Breast epithelium (tissue), 4 donors: ENCODE measurements at regions not wholly inside any gene's neighbourhood (a gene's known extent, or its start where the extent isn't known, plus 50 kb on each side); places are given as distances from the start of the nearest gene placed in this dataset.

Experiments
- DNase-seq, 2 donors: peaks; one replicate each; pipeline ENCODE4 v3.0.0-alpha.2; 2019; ENCODE audit warnings: low spot score in 2 of 2
- H3K27ac ChIP-seq, 2 donors: fragments of 200-600 bp; sonication (generic) in 1 of 2; one replicate each; pipeline ENCODE4 v1.5.1; 2016 to 2019; ENCODE audit warnings: mild to moderate bottlenecking in 1 of 2
- H3K27me3 ChIP-seq, 2 donors: fragments of 200-600 bp; sonication (generic) in 1 of 2; one replicate each; pipeline versions ENCODE4 v1.5.1 to v1.6.0; 2017 to 2019; ENCODE audit warnings: control low read depth in 1 of 2, mild to moderate bottlenecking in 1 of 2
- H3K36me3 ChIP-seq: fragments of 200-600 bp; one replicate; pipeline ENCODE4 v1.5.1; 2019
- H3K4me1 ChIP-seq, 2 donors: fragments of 200-600 bp; sonication (generic); one replicate each; pipeline ENCODE4 v1.5.1; 2016 to 2019; ENCODE audit warnings: control low read depth in 1 of 2
- H3K4me3 ChIP-seq, 3 donors: fragments of 200-600 bp; sonication (generic); 1 replicate in 2 of 3; 2 replicates in 1 of 3; pipeline ENCODE4 v1.5.1; 2016 to 2019; ENCODE audit warnings: mild to moderate bottlenecking in 3 of 3, moderate library complexity in 2 of 3
- H3K9me3 ChIP-seq, 2 donors: fragments of 200-600 bp; sonication (generic) in 1 of 2; one replicate each; pipeline ENCODE4 v1.5.1; 2016 to 2019; ENCODE audit warnings: control low read depth in 1 of 2
- CTCF ChIP-seq, 3 donors: fragments of 450-650 bp; IDR thresholded peaks; one replicate each; pipeline ENCODE4 v1.5.1; 2016 to 2017; ENCODE audit warnings: antibody characterized with exemption in 3 of 3, mild to moderate bottlenecking in 3 of 3, moderate library complexity in 3 of 3
- POLR2A ChIP-seq: fragments of 450-650 bp; IDR thresholded peaks from one replicate; pipeline ENCODE4 v1.6.1; 2016; ENCODE audit warnings: antibody characterized with exemption, mild to moderate bottlenecking, moderate library complexity
- POLR2AphosphoS5 ChIP-seq, 3 donors: sonication (generic); formaldehyde crosslinking; IDR thresholded peaks; one replicate each; pipeline ENCODE4 v1.6.1; 2017; ENCODE audit warnings: antibody characterized with exemption in 3 of 3
- intact Hi-C: fragments of 100-400 bp; cut with DNase I; formaldehyde crosslinking; loops from one replicate; pipeline ENCODE4 v1.15.1; 2023; ENCODE audit warnings: low total_unique reads

- H3K27me3 ChIP-seq, result no peaks in the 10 kb centered on the region
- no peak overlapping the region for H3K4me3 ChIP-seq
- no peaks in the 10 kb centered on the region for H3K4me1 ChIP-seq
- H3K9me3 ChIP-seq, result no peaks in the 10 kb centered on the region
- TF ChIP-seq CTCF (IDR thresholded peaks at IDR 0.05) (no peak), POLR2AphosphoS5 (IDR thresholded peaks at IDR 0.05) (no peak), POLR2A (no peak)
- no peak overlapping the region for H3K27ac ChIP-seq
- no peak for DNase-seq
- intact Hi-C loops, result no loop called here
- no peaks in the 10 kb centered on the region for H3K36me3 ChIP-seq
These were observed 102.8 kb downstream of the HMHB1 start for GRCh38 chr5:143914756-143915155.

DNA sequence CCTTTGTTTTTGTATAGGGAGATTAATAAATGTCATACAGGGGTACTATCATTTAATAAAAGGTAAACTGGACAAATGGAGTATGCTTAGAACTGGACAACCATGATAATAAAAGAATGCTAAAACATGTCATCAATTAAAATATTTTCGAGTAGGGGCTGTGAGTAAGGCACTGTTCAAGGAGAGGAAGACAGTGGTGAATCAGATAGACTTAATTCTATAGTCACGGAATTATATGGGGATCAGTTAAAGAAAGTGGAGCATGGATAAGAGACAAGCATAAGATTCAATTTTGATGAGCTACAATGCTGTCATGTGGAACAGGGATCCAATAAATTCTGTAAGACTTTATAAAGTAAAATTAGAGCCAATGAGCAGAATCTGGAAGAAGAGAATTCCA lies 104.5 kb downstream of the HMHB1 start:
- no peak for TF ChIP-seq POLR2A
- no peak for TF ChIP-seq CTCF (IDR thresholded peaks at IDR 0.05)
- no peak for TF ChIP-seq POLR2AphosphoS5 (IDR thresholded peaks at IDR 0.05)
- DNase-seq, result no peak

DNA sequence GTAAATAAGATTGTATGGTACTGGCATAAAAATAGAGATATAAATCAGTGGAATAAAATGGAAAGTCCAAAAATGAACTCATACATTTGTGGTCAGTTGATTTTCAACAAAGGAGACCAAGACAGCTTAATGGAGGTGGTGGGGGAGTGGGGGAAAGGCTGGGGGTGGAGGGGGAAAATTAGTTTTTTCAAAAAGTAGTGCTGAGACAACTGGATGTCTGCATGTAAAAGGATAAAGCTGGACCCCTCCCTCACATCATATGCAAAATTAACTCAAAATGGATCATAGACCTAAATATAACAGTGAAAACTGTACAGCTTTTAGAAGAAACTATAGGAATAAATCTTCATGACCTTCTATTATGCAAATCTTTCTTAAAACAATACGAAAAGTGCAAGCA lies 107.0 kb downstream of the HMHB1 start:
- Histone ChIP-seq H3K4me1 (no peaks in the 10 kb centered on the region), H3K36me3 (no peaks in the 10 kb centered on the region), H3K27me3 (no peaks in the 10 kb centered on the region), H3K4me3 (no peak overlapping the region), H3K9me3 (no peaks in the 10 kb centered on the region), H3K27ac (no peak overlapping the region)
- no peak for DNase-seq
- TF ChIP-seq POLR2A, result no peak
- no peak for TF ChIP-seq CTCF (IDR thresholded peaks at IDR 0.05)
- TF ChIP-seq POLR2AphosphoS5 (IDR thresholded peaks at IDR 0.05), result no peak
- intact Hi-C loops, result no loop called here

More for the DNA sequence above, 104.5 kb downstream of the HMHB1 start:
- Histone ChIP-seq H3K27ac (no peak overlapping the region), H3K27me3 (no peaks in the 10 kb centered on the region), H3K4me1 (no peaks in the 10 kb centered on the region), H3K36me3 (no peaks in the 10 kb centered on the region), H3K9me3 (no peaks in the 10 kb centered on the region), H3K4me3 (no peak overlapping the region)
- intact Hi-C loops, result no loop called here

DNA sequence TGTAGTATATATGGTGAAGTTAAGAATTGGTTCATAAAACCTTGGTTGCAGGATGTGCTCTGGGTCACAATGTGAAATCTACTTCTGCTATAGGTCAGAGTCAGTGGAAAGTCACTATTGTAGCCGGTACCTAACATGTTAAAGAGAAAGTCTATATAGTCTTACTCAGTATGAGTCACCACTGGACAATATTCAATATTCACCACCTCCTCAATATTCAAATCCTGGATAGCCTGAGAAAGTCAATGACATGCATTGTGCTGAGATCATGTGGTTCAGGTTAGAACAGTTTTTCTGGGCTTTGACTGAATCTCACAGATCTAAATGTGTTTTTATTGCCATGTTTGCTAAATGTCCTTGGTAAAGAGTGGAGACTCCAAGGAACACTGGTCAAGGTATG lies 108.8 kb downstream of the HMHB1 start:
- no peaks in the 10 kb centered on the region for H3K9me3 ChIP-seq
- no peak for DNase-seq

More for the DNA sequence above, 108.8 kb downstream of the HMHB1 start:
- Histone ChIP-seq H3K27ac (no peak overlapping the region), H3K36me3 (no peaks in the 10 kb centered on the region), H3K4me1 (no peaks in the 10 kb centered on the region), H3K4me3 (no peak overlapping the region), H3K27me3 (no peaks in the 10 kb centered on the region)
- TF ChIP-seq POLR2AphosphoS5 (IDR thresholded peaks at IDR 0.05) (no peak), CTCF (IDR thresholded peaks at IDR 0.05) (no peak), POLR2A (no peak)
- intact Hi-C loops, result no loop called here
